ENCODE measurements at regions not wholly inside any gene's neighbourhood (a gene's known extent, or its start where the extent isn't known, plus 50 kb on each side); places are given as distances from the start of the nearest gene placed in this dataset.

DNA sequence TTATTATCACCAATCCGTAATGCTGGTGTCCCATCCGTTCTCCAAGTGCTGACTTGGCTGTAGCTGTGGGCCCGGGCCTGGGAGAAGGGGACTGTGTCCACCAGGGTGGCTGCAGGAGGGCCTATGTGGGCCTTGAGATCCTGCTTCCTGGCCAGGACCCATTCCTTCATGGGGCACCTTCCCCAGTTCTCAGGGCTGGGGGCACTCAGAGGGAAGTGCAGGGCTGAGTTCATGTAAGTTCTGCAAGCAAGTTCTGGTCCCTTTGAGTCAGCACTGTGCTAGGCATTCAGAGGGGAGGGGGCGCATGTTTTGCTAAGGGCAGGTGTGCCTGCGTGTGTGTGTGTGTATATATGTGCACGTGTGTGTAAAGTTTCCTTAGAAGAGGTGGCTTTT, 94.0 kb downstream of the GLI2 start:
- TF ChIP-seq CTCF (IDR thresholded peaks at IDR 0.05) (no peak), POLR2A (IDR thresholded peaks at IDR 0.05) (no peak)
